HEK293T (cell line): ENCODE measurements at regions not wholly inside any gene's neighbourhood (a gene's known extent, or its start where the extent isn't known, plus 50 kb on each side); places are given as distances from the start of the nearest gene placed in this dataset.

ENCODE experiments used
- CTCF ChIA-PET: fragments of 350-600 bp; formaldehyde crosslinking; extraction: SDS; loops from one replicate; lab custom pipeline; 2021; ENCODE audit warnings: antibody characterized with exemption, inconsistent platforms; lab: Yijun Ruan, JAX
- POLR2A ChIA-PET: fragments of 350-600 bp; formaldehyde crosslinking; extraction: SDS; loops from one replicate; lab custom pipeline; 2020; ENCODE audit warnings: antibody characterized with exemption, inconsistent platforms; lab: Yijun Ruan, JAX
- DNase-seq: peaks from one replicate; pipeline ENCODE4 v3.0.0; 2012; ENCODE audit warnings: mixed read lengths; ENCODE audit errors: extremely low spot score
- ARNT ChIP-seq: fragments of 450-650 bp; IDR thresholded peaks from 2 replicates; pipeline ENCODE4 v1.6.1; 2017; ENCODE audit warnings: mild to moderate bottlenecking
- BHLHE40 ChIP-seq: fragments of 450-650 bp; IDR thresholded peaks from 2 replicates; pipeline ENCODE4 v1.6.1; 2016; ENCODE audit warnings: mild to moderate bottlenecking, moderate library complexity, borderline replicate concordance
- CTBP1 ChIP-seq: fragments of 450-650 bp; IDR thresholded peaks from 2 replicates; pipeline ENCODE4 v1.6.1; 2016; ENCODE audit warnings: borderline replicate concordance
- ELF4 ChIP-seq: fragments of 450-650 bp; IDR thresholded peaks from 2 replicates; pipeline ENCODE4 v1.6.1; 2017; ENCODE audit warnings: antibody characterized with exemption
- FOXA1 ChIP-seq: fragments of 450-650 bp; IDR thresholded peaks from 2 replicates; pipeline ENCODE4 v1.6.1; 2016; ENCODE audit warnings: mild to moderate bottlenecking
- FOXK2 ChIP-seq: fragments of 450-650 bp; IDR thresholded peaks from 2 replicates; pipeline ENCODE4 v1.6.1; 2016; ENCODE audit warnings: mild to moderate bottlenecking
- FOXM1 ChIP-seq: fragments of 450-650 bp; IDR thresholded peaks from 2 replicates; pipeline ENCODE4 v1.6.1; 2017; ENCODE audit warnings: mild to moderate bottlenecking, borderline replicate concordance
- HDGF ChIP-seq: fragments of 450-650 bp; IDR thresholded peaks from 2 replicates; pipeline ENCODE4 v1.6.1; 2017; ENCODE audit warnings: antibody characterized with exemption, borderline replicate concordance
- L3MBTL2 ChIP-seq: fragments of 450-650 bp; conservative IDR thresholded peaks from 2 replicates; pipeline ENCODE4 v1.6.1; 2016; ENCODE audit warnings: mild to moderate bottlenecking
- LEF1 ChIP-seq: fragments of 450-650 bp; IDR thresholded peaks from 2 replicates; pipeline ENCODE4 v1.6.1; 2017; ENCODE audit warnings: mild to moderate bottlenecking, borderline replicate concordance
- NFRKB ChIP-seq: fragments of 450-650 bp; IDR thresholded peaks from 2 replicates; pipeline ENCODE4 v1.6.1; 2016; ENCODE audit warnings: mild to moderate bottlenecking, moderate library complexity
- PKNOX1 ChIP-seq: fragments of 450-650 bp; IDR thresholded peaks from 2 replicates; pipeline ENCODE4 v1.6.1; 2016
- SP1 ChIP-seq: fragments of 450-650 bp; IDR thresholded peaks from 2 replicates; pipeline ENCODE4 v1.6.1; 2017
- SUZ12 ChIP-seq: fragments of 450-650 bp; IDR thresholded peaks from 2 replicates; pipeline ENCODE4 v1.6.1; 2016; ENCODE audit warnings: mild to moderate bottlenecking
- TARDBP ChIP-seq: fragments of 450-650 bp; IDR thresholded peaks from 2 replicates; pipeline ENCODE4 v1.6.1; 2016
- ZNF384 ChIP-seq: fragments of 450-650 bp; IDR thresholded peaks from 2 replicates; pipeline ENCODE4 v1.6.1; 2016

GRCh38 chr7:124390301-124390700 is 357.4 kb upstream of the TMEM229A start:
- no peak for DNase-seq
- no peak for TF ChIP-seq L3MBTL2
- no peak for TF ChIP-seq ARNT
- no peak for TF ChIP-seq FOXM1
- TF ChIP-seq FOXK2: no peak
- CTCF ChIA-PET: no interaction called here
- POLR2A ChIA-PET: no interaction called here

- CTCF ChIA-PET: no interaction called here
- POLR2A ChIA-PET: no interaction called here
- TF ChIP-seq ZNF384: no peak
- no peak for TF ChIP-seq FOXA1
- TF ChIP-seq CTBP1: no peak
- TF ChIP-seq FOXK2: no peak
- TF ChIP-seq ELF4: no peak
- no peak for TF ChIP-seq HDGF
- no peak for TF ChIP-seq L3MBTL2
- no peak for TF ChIP-seq NFRKB
- no peak for TF ChIP-seq PKNOX1
- no peak for TF ChIP-seq TARDBP
- no peak for TF ChIP-seq BHLHE40
- no peak for TF ChIP-seq SUZ12
- TF ChIP-seq LEF1: no peak
- TF ChIP-seq FOXM1: no peak
- no peak for TF ChIP-seq SP1
- no peak for TF ChIP-seq ARNT
These were observed 355.9 kb upstream of the TMEM229A start for GRCh38 chr7:124388751-124389150.

GRCh38 chr7:124387056-124387455 is 354.2 kb upstream of the TMEM229A start:
- CTCF ChIA-PET: no interaction called here
- DNase-seq: no peak
- TF ChIP-seq ZNF384 (no peak), SUZ12 (no peak), TARDBP (no peak), NFRKB (no peak), FOXM1 (no peak), PKNOX1 (no peak)
- POLR2A ChIA-PET: no interaction called here

More at GRCh38 chr7:124388751-124389150, 355.9 kb upstream of the TMEM229A start:
- no peak for DNase-seq

GRCh38 chr7:124379296-124379695 is 346.4 kb upstream of the TMEM229A start:
- no peak for TF ChIP-seq FOXK2
- TF ChIP-seq SUZ12: no peak
- TF ChIP-seq NFRKB: no peak
- TF ChIP-seq FOXA1: no peak
- no peak for TF ChIP-seq ZNF384
- no peak for TF ChIP-seq TARDBP
- POLR2A ChIA-PET: no interaction called here

GRCh38 chr7:124376111-124376510 is 343.2 kb upstream of the TMEM229A start:
- TF ChIP-seq FOXK2: no peak
- TF ChIP-seq ZNF384: no peak
- no peak for TF ChIP-seq L3MBTL2
- TF ChIP-seq SUZ12: no peak
- no peak for TF ChIP-seq SP1
- TF ChIP-seq HDGF: no peak
- no peak for TF ChIP-seq BHLHE40
- no peak for TF ChIP-seq LEF1
- CTCF ChIA-PET: no interaction called here
- no peak for DNase-seq
- POLR2A ChIA-PET: no interaction called here

More at GRCh38 chr7:124379296-124379695, 346.4 kb upstream of the TMEM229A start:
- CTCF ChIA-PET: no interaction called here
- no peak for DNase-seq

GRCh38 chr7:124375391-124375790 is 342.5 kb upstream of the TMEM229A start:
- TF ChIP-seq LEF1 (no peak), CTBP1 (no peak), SP1 (no peak), ELF4 (no peak), L3MBTL2 (no peak), FOXK2 (no peak), TARDBP (no peak), HDGF (no peak), FOXM1 (no peak), SUZ12 (no peak), PKNOX1 (no peak), ZNF384 (no peak), ARNT (no peak), BHLHE40 (no peak), FOXA1 (no peak), NFRKB (no peak)
- CTCF ChIA-PET: no interaction called here
- no peak for DNase-seq
- POLR2A ChIA-PET: no interaction called here

GRCh38 chr7:124369310-124369709 is 336.4 kb upstream of the TMEM229A start:
- ChIA-PET POLR2A (no interaction called here), CTCF (no interaction called here)
- no peak for DNase-seq
- TF ChIP-seq CTBP1 (no peak), ARNT (no peak), FOXA1 (no peak), ZNF384 (no peak), HDGF (no peak), NFRKB (no peak), FOXM1 (no peak), SUZ12 (no peak), TARDBP (no peak), SP1 (no peak), ELF4 (no peak), L3MBTL2 (no peak), PKNOX1 (no peak), BHLHE40 (no peak)
